ENCODE measurements at regions not wholly inside any gene's neighbourhood (a gene's known extent, or its start where the extent isn't known, plus 50 kb on each side); places are given as distances from the start of the nearest gene placed in this dataset.

- DNase-seq (ENCODE audit: low spot score), result no peak
- Histone ChIP-seq H2AFZ (ENCODE audit: low read length) (no peak overlapping the region), H3K4me2 (ENCODE audit: low read length) (no peak overlapping the region), H3K4me1 (ENCODE audit: insufficient read depth, low read length, poor library complexity, severe bottlenecking) (no peaks in the 10 kb centered on the region), H3K36me3 (ENCODE audit: insufficient read depth, low read length) (no peaks in the 10 kb centered on the region), H3K79me2 (ENCODE audit: insufficient read depth, low read depth, low read length) (no peaks in the 10 kb centered on the region), H3K9me3 (ENCODE audit: low read length) (no peaks in the 10 kb centered on the region), H3K27ac (ENCODE audit: low read depth, low read length, poor library complexity, severe bottlenecking) (no peak overlapping the region), H4K20me1 (ENCODE audit: insufficient read depth, low read length) (no peaks in the 10 kb centered on the region), H3K4me3 (ENCODE audit: low read depth, low read length, poor library complexity, severe bottlenecking) (no peak overlapping the region), H3K9me2 (ENCODE audit: insufficient read depth, low read length) (no peaks in the 10 kb centered on the region)
- no TSS peak for BruUV-seq (replicated peaks)
- ChIA-PET POLR2A (no interaction called here), CTCF (ENCODE audit: unreplicated experiment) (no interaction called here)
- intact Hi-C loops (cut with micrococcal nuclease; ENCODE audit: unreplicated experiment), result no loop called here
- TF ChIP-seq CTCF (conservative IDR thresholded peaks at IDR 0.05; ENCODE audit: low read length), result no peak
Measured at GRCh38 chr18:52190631-52191030, 149.4 kb upstream of the DCC start.

DNA sequence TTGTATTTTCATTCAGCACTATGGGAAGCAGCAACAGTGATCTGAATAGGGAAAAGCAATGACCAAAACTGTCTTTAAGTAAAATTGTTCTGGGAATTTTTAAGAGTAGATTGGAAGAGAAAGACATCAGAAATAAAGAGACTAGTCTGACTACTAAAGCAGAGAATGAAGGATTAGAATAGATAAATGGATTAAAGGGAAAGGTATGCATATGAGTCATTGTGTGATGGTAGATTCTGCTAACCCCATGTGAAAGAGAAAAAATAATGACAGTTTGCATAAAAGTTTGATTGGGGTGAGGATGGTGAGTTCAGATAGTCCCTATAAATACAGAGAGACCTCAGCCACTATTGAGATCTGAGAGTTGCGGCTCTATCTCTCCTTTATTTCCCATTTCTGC, 139.6 kb upstream of the DCC start:
- H2AFZ ChIP-seq (ENCODE audit: low read length), result no peak overlapping the region
- no peaks in the 10 kb centered on the region for H4K20me1 ChIP-seq (ENCODE audit: insufficient read depth, low read length)
- no peak overlapping the region for H3K27ac ChIP-seq (ENCODE audit: low read depth, low read length, poor library complexity, severe bottlenecking)
- POLR2A ChIA-PET, result no interaction called here
- H3K79me2 ChIP-seq (ENCODE audit: insufficient read depth, low read depth, low read length), result no peaks in the 10 kb centered on the region
- H3K4me1 ChIP-seq (ENCODE audit: insufficient read depth, low read length, poor library complexity, severe bottlenecking), result no peaks in the 10 kb centered on the region
- no peaks in the 10 kb centered on the region for H3K9me3 ChIP-seq (ENCODE audit: low read length)
- no peaks in the 10 kb centered on the region for H3K36me3 ChIP-seq (ENCODE audit: insufficient read depth, low read length)
- no peaks in the 10 kb centered on the region for H3K9me2 ChIP-seq (ENCODE audit: insufficient read depth, low read length)
- DNase-seq (ENCODE audit: low spot score), result no peak
- no peak overlapping the region for H3K4me3 ChIP-seq (ENCODE audit: low read depth, low read length, poor library complexity, severe bottlenecking)
- intact Hi-C loops (cut with micrococcal nuclease; ENCODE audit: unreplicated experiment), result no loop called here
- TF ChIP-seq CTCF (conservative IDR thresholded peaks at IDR 0.05; ENCODE audit: low read length) (no peak), EZH2phosphoT487 (IDR thresholded peaks at IDR 0.05; ENCODE audit: borderline replicate concordance, low read depth, low read length) (no peak)
- no peak overlapping the region for H3K4me2 ChIP-seq (ENCODE audit: low read length)
- BruUV-seq (replicated peaks), result no TSS peak
- CTCF ChIA-PET (ENCODE audit: unreplicated experiment), result no interaction called here

DNA sequence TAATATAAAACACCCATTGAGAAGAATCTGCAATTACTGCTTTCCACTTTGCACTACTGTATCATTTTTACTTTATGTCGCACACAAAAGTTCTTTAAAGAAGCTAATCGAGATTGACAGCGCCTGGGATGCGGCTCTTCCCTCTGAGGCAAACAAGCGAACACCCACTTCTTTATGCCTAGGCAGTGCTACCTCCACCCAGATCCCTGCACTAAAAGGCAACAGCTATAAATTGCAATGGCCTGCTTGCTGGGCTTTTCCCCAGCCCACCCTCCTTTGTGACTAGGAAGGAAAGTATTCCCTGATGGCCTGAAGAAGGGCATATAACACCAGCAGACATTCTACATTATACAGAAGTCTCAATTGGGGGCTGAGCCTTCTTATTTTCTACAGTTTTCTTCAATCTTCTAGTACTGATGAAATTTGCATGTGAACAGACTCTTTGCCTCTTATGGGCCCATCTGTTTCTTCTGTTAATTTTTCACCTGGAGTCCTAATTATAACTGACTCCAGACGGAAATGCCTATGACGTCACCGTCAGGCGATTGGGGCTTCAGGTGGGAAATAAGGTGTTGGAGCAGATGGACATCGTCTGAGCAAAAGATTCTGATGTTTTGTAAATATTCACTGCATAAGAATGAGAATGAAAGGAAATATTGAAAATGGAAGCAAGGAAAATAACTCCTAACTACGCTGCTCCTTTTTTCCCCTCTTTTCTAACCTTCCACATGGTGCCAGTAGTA, 138.9 kb upstream of the DCC start:
- CTCF ChIA-PET (ENCODE audit: unreplicated experiment), result no interaction called here
- no TSS peak for BruUV-seq (replicated peaks)
- Histone ChIP-seq H3K36me3 (ENCODE audit: insufficient read depth, low read length) (no peaks in the 10 kb centered on the region), H4K20me1 (ENCODE audit: insufficient read depth, low read length) (no peaks in the 10 kb centered on the region), H3K79me2 (ENCODE audit: insufficient read depth, low read depth, low read length) (no peaks in the 10 kb centered on the region), H3K4me1 (ENCODE audit: insufficient read depth, low read length, poor library complexity, severe bottlenecking) (no peaks in the 10 kb centered on the region), H3K27ac (ENCODE audit: low read depth, low read length, poor library complexity, severe bottlenecking) (no peak overlapping the region), H3K9me3 (ENCODE audit: low read length) (no peaks in the 10 kb centered on the region), H3K4me3 (ENCODE audit: low read depth, low read length, poor library complexity, severe bottlenecking) (no peak overlapping the region), H3K9me2 (ENCODE audit: insufficient read depth, low read length) (no peaks in the 10 kb centered on the region), H2AFZ (ENCODE audit: low read length) (no peak overlapping the region), H3K4me2 (ENCODE audit: low read length) (no peak overlapping the region)
- no peak for DNase-seq (ENCODE audit: low spot score)
- POLR2A ChIA-PET, result no interaction called here
- intact Hi-C loops (cut with micrococcal nuclease; ENCODE audit: unreplicated experiment), result no loop called here
- no peak for TF ChIP-seq EZH2phosphoT487 (IDR thresholded peaks at IDR 0.05; ENCODE audit: borderline replicate concordance, low read depth, low read length)
- TF ChIP-seq CTCF (conservative IDR thresholded peaks at IDR 0.05; ENCODE audit: low read length), result no peak

Data from OCI-LY7 (cell line).